Pons (tissue), 1 donor: ENCODE measurements at regions not wholly inside any gene's neighbourhood (a gene's known extent, or its start where the extent isn't known, plus 50 kb on each side); places are given as distances from the start of the nearest gene placed in this dataset.
"Not testable (repeated sequence)": the region's sequence is repeated elsewhere in the genome, so short reads cannot be mapped to it uniquely, and the experiment has no call there.

Source experiments
- DNase-seq: peaks from one replicate; pipeline ENCODE4 v3.0.0-alpha.2; 2016; ENCODE audit warnings: low spot score

GRCh38 chr15:20237256-20238020, 304.2 kb downstream of the GOLGA6L6 start:
- not testable (repeated sequence) for DNase-seq

DNA sequence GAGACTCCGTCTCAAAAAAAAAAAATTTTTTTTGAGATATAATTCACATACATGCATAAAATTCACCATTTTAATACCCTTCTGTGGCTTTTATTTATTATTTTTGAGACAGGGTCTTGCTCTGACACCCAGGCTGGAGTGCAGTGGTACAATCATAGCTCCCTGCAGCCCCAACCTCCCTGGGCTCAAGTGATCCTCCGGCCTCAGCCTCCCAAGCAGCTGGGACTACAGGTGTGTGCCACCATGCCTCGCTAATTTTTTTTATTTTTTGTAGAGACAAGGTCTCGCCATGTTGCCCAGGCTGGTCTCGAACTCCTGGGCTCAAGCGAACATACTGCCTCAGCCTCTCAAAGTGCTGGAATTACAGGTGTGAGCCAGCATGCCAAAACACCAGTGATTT, 305.9 kb downstream of the GOLGA6L6 start:
- not testable (repeated sequence) for DNase-seq

- DNase-seq = not testable (repeated sequence)
Observed at GRCh38 chr15:20234006-20234540, 307.5 kb downstream of the GOLGA6L6 start.

DNA sequence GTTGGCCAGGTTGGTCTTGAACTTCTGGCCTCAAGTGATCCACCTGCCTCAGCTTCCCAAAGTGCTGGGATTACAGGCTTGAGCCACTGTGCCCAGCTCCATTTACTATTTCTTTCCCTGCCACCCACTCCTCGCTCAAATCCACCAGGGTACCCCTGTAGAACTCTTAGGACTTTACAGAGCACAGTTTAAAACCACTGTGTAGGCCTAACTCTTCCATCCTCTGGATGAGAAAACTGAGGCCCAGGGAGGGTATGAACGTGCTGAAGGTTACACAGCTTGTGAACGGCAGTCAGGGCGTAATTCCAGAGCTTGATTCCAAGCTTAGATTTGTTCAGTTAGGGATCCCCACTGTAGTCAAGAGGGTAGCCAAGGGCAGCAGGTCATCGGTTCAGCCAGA, 309.1 kb downstream of the GOLGA6L6 start:
- not testable (repeated sequence) for DNase-seq

DNA sequence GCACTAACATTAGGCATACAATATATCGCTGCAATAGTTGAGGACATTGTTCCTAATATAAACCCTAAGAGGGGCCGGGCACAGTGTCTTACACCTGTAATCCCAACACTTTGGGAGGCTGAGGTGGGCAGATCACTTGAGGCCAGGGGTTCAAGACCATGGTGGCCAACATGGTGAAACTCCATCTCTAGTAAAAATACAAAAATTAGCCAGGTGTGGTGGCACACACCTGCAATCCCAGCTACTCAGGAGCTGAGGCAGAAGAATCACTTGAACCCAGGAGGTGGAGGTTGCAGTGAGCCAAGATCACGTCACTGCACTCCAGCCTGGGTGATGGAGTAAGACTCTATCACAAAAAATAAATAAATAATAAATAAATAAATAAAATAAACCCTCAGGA, 310.9 kb downstream of the GOLGA6L6 start:
- not testable (repeated sequence) for DNase-seq

GRCh38 chr15:20228791-20229190, 312.8 kb downstream of the GOLGA6L6 start:
- DNase-seq = not testable (repeated sequence)

DNA sequence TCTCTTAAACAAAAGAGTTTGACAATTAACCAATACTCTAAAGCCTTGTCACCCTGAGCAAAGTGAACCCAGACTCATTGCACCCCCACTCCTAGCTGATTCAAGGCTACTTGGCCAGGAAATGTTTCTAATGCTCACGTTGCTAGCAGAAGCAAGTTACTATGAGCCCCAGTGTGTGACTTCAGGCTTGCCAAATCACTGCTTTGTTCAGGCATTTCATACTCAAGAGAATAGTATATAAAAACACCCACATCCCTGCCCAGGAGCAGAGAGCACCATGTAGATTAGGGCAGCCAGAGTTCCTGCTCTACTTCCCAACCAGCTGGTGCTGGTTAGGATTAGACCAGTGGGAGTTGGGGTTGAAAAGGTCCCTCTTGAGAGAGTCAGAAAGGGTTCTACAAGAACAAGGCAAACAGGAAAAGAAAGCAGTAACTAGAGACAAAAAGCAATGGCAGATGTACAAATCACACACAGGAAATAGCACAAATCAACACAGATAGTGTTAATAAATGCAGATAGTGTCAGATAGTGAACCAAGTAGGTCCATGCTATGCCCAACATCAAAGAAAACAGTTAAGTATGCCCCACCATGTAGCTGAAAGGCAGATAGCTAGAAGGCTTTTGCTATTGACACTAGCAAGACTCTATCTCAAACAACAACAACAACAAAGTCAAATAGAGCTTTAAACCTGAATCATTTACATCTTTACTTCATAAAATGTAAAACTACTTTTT, 314.3 kb downstream of the GOLGA6L6 start:
- DNase-seq = not testable (repeated sequence)

DNA sequence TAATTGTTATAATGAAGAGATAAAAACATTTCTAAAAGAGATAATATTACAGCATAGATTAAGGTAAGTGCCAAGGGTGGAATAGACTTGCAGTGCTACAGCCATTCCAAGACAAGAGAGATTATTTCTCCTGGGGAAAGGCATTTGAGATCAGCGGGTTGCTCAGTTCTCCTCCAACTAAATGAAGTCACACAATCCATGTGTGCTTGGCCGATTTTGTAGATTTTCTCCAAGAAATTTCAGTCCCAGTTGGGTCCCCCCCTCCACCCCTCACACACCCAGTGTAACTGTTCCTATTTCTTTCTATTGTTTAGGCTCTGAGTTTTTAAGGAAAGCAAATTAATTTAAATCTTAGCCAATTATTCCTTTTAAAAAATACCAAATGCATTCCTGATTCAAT, 315.1 kb downstream of the GOLGA6L6 start:
- not testable (repeated sequence) for DNase-seq

DNA sequence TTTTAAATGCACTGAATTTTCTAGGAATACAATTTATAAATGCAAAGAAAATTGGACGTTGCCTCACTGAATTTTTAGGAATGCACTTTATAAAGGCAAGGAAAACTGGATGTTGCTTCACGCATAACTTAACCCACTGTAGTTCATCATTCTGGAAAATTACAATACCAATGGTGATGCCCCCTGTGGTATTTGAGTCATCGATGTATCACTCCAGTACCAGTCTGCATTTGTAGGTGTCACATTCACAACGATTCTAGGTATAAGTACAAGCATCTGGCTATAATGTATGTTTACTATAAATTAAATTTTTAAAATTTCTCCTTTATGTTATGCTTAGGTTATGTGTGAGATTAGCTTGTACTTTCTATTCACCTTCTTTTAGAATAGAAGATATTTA, 320.5 kb downstream of the GOLGA6L6 start:
- not testable (repeated sequence) for DNase-seq

GRCh38 chr15:20219171-20219570, 322.4 kb downstream of the GOLGA6L6 start:
- not testable (repeated sequence) for DNase-seq

DNA sequence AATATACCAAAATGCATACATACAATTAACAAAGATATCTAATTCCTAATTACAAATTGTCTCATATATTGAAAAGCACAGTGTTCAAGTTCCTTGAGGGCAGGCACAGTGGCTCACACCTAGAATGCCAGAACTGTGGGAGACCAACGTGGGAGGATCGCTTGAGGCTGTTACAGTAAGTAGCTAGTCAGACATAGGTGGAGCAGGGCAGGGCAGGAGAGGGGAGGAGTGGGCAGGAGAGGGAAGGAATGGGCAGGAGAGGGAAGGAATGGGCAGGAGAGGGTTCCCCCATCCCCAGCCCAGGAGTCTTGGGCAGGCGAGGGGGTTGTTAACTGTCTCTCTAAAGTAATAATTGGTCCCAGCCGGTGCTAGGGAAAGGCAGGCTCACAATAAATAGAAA, 325.9 kb downstream of the GOLGA6L6 start:
- DNase-seq = not testable (repeated sequence)

DNA sequence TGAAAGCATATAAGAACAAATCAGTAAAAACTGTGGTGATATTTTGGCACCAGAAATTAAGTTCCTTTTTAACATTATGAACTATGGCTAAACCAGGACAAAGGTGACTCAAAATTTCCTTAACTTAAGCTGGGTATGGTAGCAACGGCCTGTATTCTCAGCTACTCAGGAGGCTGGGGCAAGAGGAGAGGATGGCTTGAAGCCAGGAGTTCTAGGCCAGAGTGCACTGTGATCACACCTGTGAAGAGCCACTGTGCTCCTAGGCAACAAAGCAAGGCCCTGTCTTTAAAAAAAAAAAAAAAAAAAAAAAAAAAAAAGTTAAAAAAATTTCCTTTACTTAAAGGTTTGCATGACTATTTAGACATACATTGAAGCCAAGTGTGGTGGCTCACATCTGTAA, 327.5 kb downstream of the GOLGA6L6 start:
- not testable (repeated sequence) for DNase-seq

DNA sequence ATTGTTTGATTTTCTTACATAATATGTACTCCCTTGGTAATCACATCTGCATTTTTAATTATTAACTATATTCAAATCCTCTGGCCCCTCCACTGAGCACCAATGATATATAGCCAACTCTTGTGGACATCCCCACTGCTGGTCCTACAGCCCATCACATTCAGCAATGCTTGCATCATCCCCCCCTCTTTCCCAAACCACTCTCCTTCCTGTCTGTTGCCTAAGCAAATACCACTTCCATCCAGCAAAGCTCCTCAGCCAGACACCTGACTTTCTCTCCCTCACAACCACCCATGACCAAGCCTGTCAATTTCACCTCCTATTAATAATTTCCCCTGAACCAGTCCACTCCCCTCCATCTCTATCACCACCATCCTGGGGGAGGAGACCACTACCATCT, 330.1 kb downstream of the GOLGA6L6 start:
- not testable (repeated sequence) for DNase-seq

DNA sequence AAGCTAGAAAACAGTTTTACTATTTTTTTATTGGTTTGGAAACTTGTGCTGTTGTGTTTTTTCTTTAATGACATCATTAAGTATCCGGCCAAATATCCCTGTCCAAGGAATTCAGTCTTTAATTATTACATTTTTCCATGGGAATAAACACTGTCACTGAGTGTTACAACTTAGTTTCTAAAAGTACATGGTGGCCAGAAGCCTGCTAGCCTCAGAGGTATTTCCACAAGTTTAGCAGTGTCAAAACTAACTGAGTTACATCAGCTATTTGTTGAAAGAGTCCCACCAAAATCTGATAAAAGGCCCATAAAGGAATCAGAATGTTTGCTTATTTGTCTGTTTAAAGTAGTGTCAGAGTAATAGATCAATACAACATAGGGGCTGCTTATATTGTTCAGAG, 331.6 kb downstream of the GOLGA6L6 start:
- not testable (repeated sequence) for DNase-seq

DNA sequence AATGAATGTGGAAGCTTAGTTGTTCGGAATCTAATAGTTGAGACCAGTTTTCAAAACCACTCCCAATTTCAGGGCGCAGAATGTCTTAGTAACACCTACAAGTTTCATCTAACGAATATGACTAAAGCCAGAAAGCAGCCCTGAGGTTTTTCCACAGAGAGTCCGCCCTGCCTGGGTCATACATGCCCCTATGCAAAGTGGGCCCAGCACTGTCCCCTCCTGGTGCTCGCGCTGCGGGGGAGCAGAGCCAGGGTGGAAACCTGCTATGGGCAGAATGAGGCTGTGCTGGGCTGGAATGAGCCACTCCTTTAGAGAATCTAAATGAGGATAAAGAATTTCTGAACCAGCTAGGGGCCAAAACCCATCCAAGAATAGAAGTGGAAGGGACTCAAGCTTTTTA, 334.0 kb downstream of the GOLGA6L6 start:
- DNase-seq = not testable (repeated sequence)

GRCh38 chr15:20207198-20207597, 334.4 kb downstream of the GOLGA6L6 start:
- DNase-seq = not testable (repeated sequence)

DNA sequence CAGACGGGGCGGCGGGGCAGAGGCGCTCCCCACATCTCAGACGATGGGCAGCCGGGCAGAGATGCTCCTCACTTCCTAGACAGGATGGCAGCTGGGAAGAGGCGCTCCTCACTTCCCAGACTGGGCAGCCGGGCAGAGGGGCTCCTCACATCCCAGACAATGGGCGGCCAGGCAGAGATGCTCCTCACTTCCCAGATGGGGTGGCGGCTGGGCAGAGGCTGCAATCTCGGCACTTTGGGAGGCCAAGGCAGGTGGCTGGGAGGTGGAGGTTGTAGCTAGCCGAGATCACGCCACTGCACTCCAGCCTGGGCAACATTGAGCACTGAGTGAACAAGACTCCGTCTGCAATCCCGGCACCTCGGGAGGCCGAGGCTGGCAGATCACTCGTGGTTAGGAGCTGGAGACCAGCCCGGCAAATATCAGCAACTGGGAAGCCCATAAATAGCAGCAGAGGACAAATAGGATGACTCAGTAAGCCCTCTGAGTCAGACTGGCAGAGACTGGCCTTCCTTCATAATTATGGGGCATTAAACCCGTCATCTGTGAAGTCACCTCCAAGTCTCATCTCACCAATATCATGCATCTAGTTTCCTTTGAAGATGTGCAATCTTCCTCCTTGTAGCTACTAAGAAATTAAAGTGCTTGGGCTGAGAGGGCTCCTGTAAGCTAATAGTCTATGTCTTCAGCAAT, 337.3 kb downstream of the GOLGA6L6 start:
- not testable (repeated sequence) for DNase-seq

DNA sequence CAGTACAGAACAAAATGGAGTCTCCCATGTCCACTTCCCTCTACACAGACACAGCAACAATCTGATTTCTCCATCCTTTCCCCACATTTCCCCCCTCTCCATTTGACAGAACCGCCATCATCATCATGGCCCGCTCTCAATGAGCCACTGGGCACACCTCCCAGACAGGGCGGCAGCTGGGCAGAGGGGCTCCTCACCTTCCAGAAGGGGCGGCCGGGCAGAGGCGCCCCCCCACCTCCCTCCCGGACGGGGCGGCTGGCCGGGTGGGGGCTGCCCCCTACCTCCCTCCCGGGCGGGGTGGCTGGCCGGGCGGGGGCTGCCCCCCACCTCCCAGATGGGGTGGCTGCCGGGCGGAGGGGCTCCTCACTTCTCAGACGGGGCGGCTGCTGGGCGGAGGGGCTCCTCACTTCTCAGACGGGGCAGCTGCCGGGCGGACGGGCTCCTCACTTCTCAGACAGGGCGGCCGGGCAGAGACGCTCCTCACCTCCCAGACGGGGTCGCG, 337.9 kb downstream of the GOLGA6L6 start:
- not testable (repeated sequence) for DNase-seq

GRCh38 chr15:20194591-20195198, 346.9 kb downstream of the GOLGA6L6 start:
- DNase-seq = not testable (repeated sequence)

DNA sequence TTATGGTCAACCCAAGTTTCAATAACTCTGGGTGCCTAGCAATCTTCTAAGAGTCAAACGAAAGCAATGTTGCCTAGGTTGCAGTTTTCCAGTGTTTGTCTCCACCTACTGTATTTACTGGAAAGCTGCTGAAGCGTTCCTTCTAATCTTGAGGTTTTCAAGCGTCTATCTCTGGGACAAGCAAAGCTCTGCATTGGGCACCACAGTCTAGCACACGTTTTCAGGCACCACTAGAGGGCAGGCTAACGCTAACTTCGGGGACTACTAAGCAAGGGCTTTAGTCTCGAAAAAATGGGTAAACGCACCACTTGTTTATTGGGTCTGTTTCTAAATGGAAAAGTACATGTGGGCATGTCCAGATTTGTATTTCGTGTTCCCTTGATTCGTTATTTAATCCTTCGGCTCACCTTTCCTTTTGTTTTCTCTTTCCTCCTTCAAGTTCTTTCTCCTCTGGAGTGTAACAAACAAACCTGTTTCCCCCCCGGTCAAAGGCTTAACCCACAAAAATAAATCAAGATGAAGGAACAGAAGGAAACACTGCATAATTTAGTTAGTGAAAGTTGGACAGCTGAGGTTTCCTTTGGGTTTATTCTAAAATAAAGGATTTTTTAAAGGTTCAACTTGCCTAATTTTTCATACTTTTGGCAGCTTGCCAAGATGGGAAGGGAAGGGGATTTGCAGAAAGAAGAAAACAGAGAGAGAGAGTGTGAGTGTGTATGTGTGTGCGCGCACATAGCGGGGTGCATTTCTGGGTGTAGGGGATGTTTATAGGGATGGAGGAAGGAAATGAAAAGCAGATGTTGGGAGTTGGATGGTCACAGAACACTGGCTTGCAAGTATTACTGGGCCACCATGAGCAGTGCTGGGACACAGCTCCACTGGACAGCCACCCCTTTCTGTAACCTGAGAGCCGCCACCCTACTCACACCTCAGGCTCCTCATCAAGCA, 348.3 kb downstream of the GOLGA6L6 start:
- peak; percentile 22 for DNase-seq
